OCI-LY7 (cell line): ENCODE measurements at regions not wholly inside any gene's neighbourhood (a gene's known extent, or its start where the extent isn't known, plus 50 kb on each side); places are given as distances from the start of the nearest gene placed in this dataset.

Source experiments
- BruUV-seq: library from RNA; stranded (reverse); fragments of 400-500 nt; replicated peaks from 2 replicates; lab custom pipeline; 2021; lab: Mats Ljungman, UMichigan
- CTCF ChIA-PET: fragments of 300-600 bp; sonication (Branson Sonifier 250); formaldehyde crosslinking; loops from one replicate; lab custom pipeline; 2022; ENCODE audit warnings: antibody characterized with exemption; ENCODE audit not compliant: unreplicated experiment; lab: Charles Lee
- POLR2A ChIA-PET: fragments of 300-600 bp; sonication (Branson Sonifier 250); formaldehyde crosslinking; loops from one replicate; lab custom pipeline; 2022; ENCODE audit warnings: antibody characterized with exemption; lab: Charles Lee
- DNase-seq: peaks from one replicate; pipeline ENCODE4 v3.0.0-alpha.2; 2015; ENCODE audit warnings: low spot score
- H2AFZ ChIP-seq: fragments of 200-600 bp; sonication (generic), shearing (Covaris generic); 2 replicates; pipeline ENCODE4 v1.6.1; 2014; ENCODE audit warnings: mild to moderate bottlenecking, antibody characterized with exemption, low read length, moderate library complexity
- H3K27ac ChIP-seq: fragments of 200-600 bp; sonication (generic); 2 replicates; pipeline ENCODE4 v1.5.1; 2014; ENCODE audit warnings: mixed run types, low read depth, mild to moderate bottlenecking, moderate library complexity, low read length, inconsistent platforms; ENCODE audit not compliant: poor library complexity, severe bottlenecking
- H3K36me3 ChIP-seq: fragments of 200-600 bp; sonication (generic); 2 replicates; pipeline ENCODE4 v1.6.1; 2014; ENCODE audit warnings: mild to moderate bottlenecking, antibody characterized with exemption, low read length, moderate library complexity, mixed read lengths; ENCODE audit not compliant: insufficient read depth
- H3K4me1 ChIP-seq: fragments of 200-600 bp; sonication (generic); 2 replicates; pipeline ENCODE4 v1.5.1; 2014; ENCODE audit warnings: mild to moderate bottlenecking, low read length; ENCODE audit not compliant: insufficient read depth, poor library complexity, severe bottlenecking
- H3K4me2 ChIP-seq: fragments of 200-600 bp; sonication (generic); 2 replicates; pipeline ENCODE4 v1.6.1; 2014; ENCODE audit warnings: mild to moderate bottlenecking, low read length
- H3K4me3 ChIP-seq: fragments of 200-600 bp; sonication (generic); 2 replicates; pipeline ENCODE4 v1.5.1; 2014; ENCODE audit warnings: mild to moderate bottlenecking, low read depth, low read length; ENCODE audit not compliant: poor library complexity, severe bottlenecking
- H3K79me2 ChIP-seq: fragments of 200-600 bp; sonication (generic); 2 replicates; pipeline ENCODE4 v1.6.1; 2016; ENCODE audit warnings: low read depth, mild to moderate bottlenecking, low read length, moderate library complexity, mixed read lengths; ENCODE audit not compliant: insufficient read depth
- H3K9me2 ChIP-seq: fragments of 200-600 bp; sonication (generic); 2 replicates; pipeline ENCODE4 v1.6.1; 2016; ENCODE audit warnings: mild to moderate bottlenecking, low read length, mixed read lengths; ENCODE audit not compliant: insufficient read depth
- H3K9me3 ChIP-seq: fragments of 200-600 bp; sonication (generic); 2 replicates; pipeline ENCODE4 v1.6.1; 2014; ENCODE audit warnings: mild to moderate bottlenecking, mixed run types, low read length, mixed read lengths
- H4K20me1 ChIP-seq: fragments of 200-600 bp; sonication (generic); 2 replicates; pipeline ENCODE4 v1.6.1; 2014; ENCODE audit warnings: mild to moderate bottlenecking, antibody characterized with exemption, low read length, moderate library complexity, mixed read lengths; ENCODE audit not compliant: insufficient read depth
- EZH2phosphoT487 ChIP-seq: fragments of 200-600 bp; sonication (generic); IDR thresholded peaks from 2 replicates; pipeline ENCODE4 v1.6.1; 2018; ENCODE audit warnings: low read depth, borderline replicate concordance, mild to moderate bottlenecking, mixed run types, antibody characterized with exemption, low read length, moderate library complexity, mixed read lengths
- intact Hi-C: fragments of 100-400 bp; cut with micrococcal nuclease; formaldehyde crosslinking; loops from one replicate; pipeline ENCODE4 v1.10.0; 2022; ENCODE audit not compliant: unreplicated experiment
- TF ChIP-seq, protein P1 (sequence below): fragments of 200-600 bp; sonication (generic); conservative IDR thresholded peaks from 2 replicates; pipeline ENCODE4 v1.5.1; 2014; ENCODE audit warnings: mild to moderate bottlenecking, antibody characterized with exemption, low read length, moderate library complexity, mixed read lengths

DNA sequence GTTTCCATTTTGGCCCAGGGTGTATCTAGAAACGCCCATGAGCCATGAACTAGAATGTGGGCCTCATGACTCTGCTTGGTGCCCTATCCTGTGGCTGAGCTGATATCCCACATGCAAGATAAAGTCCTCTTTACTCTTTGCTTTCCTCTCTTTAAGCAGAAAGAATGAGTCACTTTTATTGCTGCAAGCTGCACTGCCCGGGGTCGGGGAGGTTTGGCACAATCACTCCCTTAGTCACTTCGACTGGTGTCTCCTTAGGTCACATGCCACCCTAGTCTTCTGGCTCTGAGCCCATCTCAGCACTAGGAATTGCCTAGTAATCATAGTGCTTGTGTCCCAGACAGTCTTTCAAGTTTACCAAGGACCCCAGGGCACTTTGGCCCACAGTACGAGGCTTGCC is 75.1 kb upstream of the CXorf66 start:
- CTCF ChIA-PET, result no interaction called here
- no peak for DNase-seq
- no peaks in the 10 kb centered on the region for H4K20me1 ChIP-seq
- TF ChIP-seq, protein P1, sequence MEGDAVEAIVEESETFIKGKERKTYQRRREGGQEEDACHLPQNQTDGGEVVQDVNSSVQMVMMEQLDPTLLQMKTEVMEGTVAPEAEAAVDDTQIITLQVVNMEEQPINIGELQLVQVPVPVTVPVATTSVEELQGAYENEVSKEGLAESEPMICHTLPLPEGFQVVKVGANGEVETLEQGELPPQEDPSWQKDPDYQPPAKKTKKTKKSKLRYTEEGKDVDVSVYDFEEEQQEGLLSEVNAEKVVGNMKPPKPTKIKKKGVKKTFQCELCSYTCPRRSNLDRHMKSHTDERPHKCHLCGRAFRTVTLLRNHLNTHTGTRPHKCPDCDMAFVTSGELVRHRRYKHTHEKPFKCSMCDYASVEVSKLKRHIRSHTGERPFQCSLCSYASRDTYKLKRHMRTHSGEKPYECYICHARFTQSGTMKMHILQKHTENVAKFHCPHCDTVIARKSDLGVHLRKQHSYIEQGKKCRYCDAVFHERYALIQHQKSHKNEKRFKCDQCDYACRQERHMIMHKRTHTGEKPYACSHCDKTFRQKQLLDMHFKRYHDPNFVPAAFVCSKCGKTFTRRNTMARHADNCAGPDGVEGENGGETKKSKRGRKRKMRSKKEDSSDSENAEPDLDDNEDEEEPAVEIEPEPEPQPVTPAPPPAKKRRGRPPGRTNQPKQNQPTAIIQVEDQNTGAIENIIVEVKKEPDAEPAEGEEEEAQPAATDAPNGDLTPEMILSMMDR, result no peak
- TF ChIP-seq EZH2phosphoT487, result no peak
- BruUV-seq, result no TSS peak
- no peaks in the 10 kb centered on the region for H3K79me2 ChIP-seq
- H3K36me3 ChIP-seq, result no peaks in the 10 kb centered on the region
- H3K4me2 ChIP-seq, result no peak overlapping the region
- no peaks in the 10 kb centered on the region for H3K4me1 ChIP-seq
- POLR2A ChIA-PET, result no interaction called here
- no peak overlapping the region for H2AFZ ChIP-seq
- no peaks in the 10 kb centered on the region for H3K9me2 ChIP-seq
- H3K9me3 ChIP-seq, result no peaks in the 10 kb centered on the region
- intact Hi-C loops, result no loop called here
- no peak overlapping the region for H3K4me3 ChIP-seq
- H3K27ac ChIP-seq, result no peak overlapping the region

DNA sequence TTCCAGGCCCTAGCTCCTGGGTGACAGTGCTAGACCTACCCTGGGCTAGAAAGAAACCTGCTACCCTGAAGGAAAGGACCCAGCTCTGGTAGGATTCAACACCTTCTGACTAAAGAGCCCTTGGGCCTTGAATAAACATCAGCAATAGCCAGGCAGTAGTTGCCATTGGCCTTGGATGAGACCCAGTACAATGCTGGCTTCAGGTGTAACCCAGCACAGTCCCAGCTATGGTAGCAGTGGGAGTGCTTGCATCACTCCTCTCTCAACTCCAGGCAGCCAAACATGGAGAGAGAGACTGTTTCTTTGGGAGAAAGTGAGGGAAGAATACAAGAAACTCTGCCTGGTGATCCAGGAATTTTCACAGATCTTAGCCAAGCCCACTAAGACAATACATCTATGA is 73.5 kb upstream of the CXorf66 start:
- Histone ChIP-seq H3K36me3 (no peaks in the 10 kb centered on the region), H3K27ac (no peak overlapping the region), H3K4me2 (no peak overlapping the region), H4K20me1 (no peaks in the 10 kb centered on the region), H3K79me2 (no peaks in the 10 kb centered on the region), H3K4me1 (no peaks in the 10 kb centered on the region), H3K9me3 (no peaks in the 10 kb centered on the region), H3K9me2 (no peaks in the 10 kb centered on the region), H2AFZ (no peak overlapping the region), H3K4me3 (no peak overlapping the region)
- TF ChIP-seq, protein P1, result no peak
- TF ChIP-seq EZH2phosphoT487, result no peak
- intact Hi-C loops, result no loop called here
- ChIA-PET CTCF (no interaction called here), POLR2A (no interaction called here)
- no peak for DNase-seq
- no TSS peak for BruUV-seq

DNA sequence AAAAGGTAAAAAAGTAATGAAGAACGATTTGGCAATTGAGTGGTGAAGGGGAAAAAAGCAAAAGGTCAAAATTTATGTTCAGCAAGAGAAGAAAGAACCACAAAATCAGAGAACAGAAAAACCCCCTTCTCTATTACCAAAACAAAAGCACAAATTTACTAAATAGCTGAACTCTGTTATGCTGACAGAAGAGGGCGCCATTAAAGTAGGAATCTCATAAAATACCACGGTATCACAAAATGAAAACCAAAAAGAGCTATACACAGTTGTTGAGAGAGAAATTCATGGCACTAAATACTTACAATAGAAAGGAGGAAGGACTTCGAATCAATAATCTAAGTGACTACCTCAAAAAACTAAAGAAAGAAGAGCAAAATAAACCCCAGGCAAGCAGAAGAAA is 69.6 kb upstream of the CXorf66 start:
- Histone ChIP-seq H4K20me1 (no peaks in the 10 kb centered on the region), H3K9me2 (no peaks in the 10 kb centered on the region), H3K9me3 (no peaks in the 10 kb centered on the region), H3K27ac (no peak overlapping the region), H2AFZ (no peak overlapping the region), H3K4me2 (no peak overlapping the region), H3K79me2 (no peaks in the 10 kb centered on the region), H3K4me3 (no peak overlapping the region), H3K36me3 (no peaks in the 10 kb centered on the region), H3K4me1 (no peaks in the 10 kb centered on the region)
- ChIA-PET POLR2A (interaction anchor here (0.6 kb wide), 1 partner anchor 406 kb away, joined by 3 read pairs; no protein-coding TSS in a partner anchor), CTCF (no interaction called here)
- BruUV-seq, result no TSS peak
- TF ChIP-seq, protein P1, result peak; percentile 58; the same call in 1 of the 2 replicates
- no peak for TF ChIP-seq EZH2phosphoT487
- intact Hi-C loops, result no loop called here
- peak; percentile 0 for DNase-seq
